IMR-90 (cell line): ENCODE measurements at regions not wholly inside any gene's neighbourhood (a gene's known extent, or its start where the extent isn't known, plus 50 kb on each side); places are given as distances from the start of the nearest gene placed in this dataset.

Experiments used
- ATAC-seq: fragments of 200-7000 bp; cut with Tn5 transposase; 2 replicates; pipeline ENCODE4 v1.9.1; 2020; ENCODE audit warnings: low read depth, mild to moderate bottlenecking, moderate library complexity
- BruUV-seq: library from RNA; stranded (reverse); fragments of 400-500 nt; replicated peaks from 2 replicates; lab custom pipeline; 2021; lab: Mats Ljungman, UMichigan
- CTCF ChIA-PET: fragments of 300-600 bp; formaldehyde crosslinking; extraction: SDS; loops from one replicate; lab custom pipeline; 2021; ENCODE audit warnings: antibody characterized with exemption; lab: Yijun Ruan, JAX
- POLR2A ChIA-PET: fragments of 300-600 bp; sonication (Branson Sonifier 250); formaldehyde crosslinking; loops from one replicate; lab custom pipeline; 2022; ENCODE audit warnings: antibody characterized with exemption; ENCODE audit not compliant: unreplicated experiment; lab: Charles Lee
- DNase-seq: peaks from one replicate; pipeline ENCODE4 v3.0.0; 2013
- H2AFZ ChIP-seq: replicated peaks from 2 replicates; pipeline ENCODE3; 2013; ENCODE audit warnings: low read length, mild to moderate bottlenecking; ENCODE audit not compliant: poor library complexity
- H2AK5ac ChIP-seq: 2 replicates; pipeline ENCODE4 v1.6.1; 2013; ENCODE audit warnings: low read depth, low read length, inconsistent platforms
- H2AK9ac ChIP-seq: replicated peaks from 2 replicates; pipeline ENCODE3; 2013; ENCODE audit warnings: mild to moderate bottlenecking, low read depth, low read length, moderate library complexity; ENCODE audit not compliant: poor library complexity
- H2BK120ac ChIP-seq: 2 replicates; pipeline ENCODE4 v1.6.1; 2013; ENCODE audit warnings: low read depth, low read length, inconsistent platforms
- H2BK15ac ChIP-seq: 3 replicates; pipeline ENCODE4 v1.6.1; 2013; ENCODE audit warnings: low read depth, low read length, inconsistent platforms
- H2BK20ac ChIP-seq: 2 replicates; pipeline ENCODE4 v1.6.1; 2013; ENCODE audit warnings: low read depth, mild to moderate bottlenecking, inconsistent platforms, low read length, moderate library complexity
- H2BK5ac ChIP-seq: 2 replicates; pipeline ENCODE4 v1.6.1; 2013; ENCODE audit warnings: mild to moderate bottlenecking, low read depth, low read length, inconsistent platforms; ENCODE audit not compliant: poor library complexity, severe bottlenecking
- H3K14ac ChIP-seq: replicated peaks from 2 replicates; pipeline ENCODE4 v1.6.1; 2013; ENCODE audit warnings: low read depth, low read length, inconsistent platforms
- H3K18ac ChIP-seq: 2 replicates; pipeline ENCODE4 v1.6.1; 2013; ENCODE audit warnings: low read depth, low read length, control low read depth
- H3K23ac ChIP-seq: 2 replicates; pipeline ENCODE4 v1.6.1; 2013; ENCODE audit warnings: low read depth, low read length, inconsistent platforms
- H3K27ac ChIP-seq: 2 replicates; pipeline ENCODE4 v1.5.1; 2013; ENCODE audit warnings: mild to moderate bottlenecking, control low read depth, low read length; ENCODE audit not compliant: insufficient read depth
- H3K27me3 ChIP-seq: 2 replicates; pipeline ENCODE4 v1.6.1; 2013; ENCODE audit warnings: low read length; ENCODE audit not compliant: control insufficient read depth, insufficient read depth
- H3K36me3 ChIP-seq: 2 replicates; pipeline ENCODE4 v1.6.1; 2013; ENCODE audit warnings: low read length, mixed read lengths; ENCODE audit not compliant: control insufficient read depth, insufficient read depth
- H3K4ac ChIP-seq: 2 replicates; pipeline ENCODE4 v1.6.1; 2013; ENCODE audit warnings: low read depth, low read length, inconsistent platforms
- H3K4me1 ChIP-seq: 2 replicates; pipeline ENCODE4 v1.6.1; 2013; ENCODE audit warnings: low read length, mixed read lengths; ENCODE audit not compliant: control insufficient read depth, insufficient read depth
- H3K4me2 ChIP-seq: 2 replicates; pipeline ENCODE4 v1.6.1; 2013; ENCODE audit warnings: low read depth, mild to moderate bottlenecking, control low read depth, low read length, moderate library complexity
- H3K4me3 ChIP-seq: 2 replicates; pipeline ENCODE4 v1.5.1; 2013; ENCODE audit warnings: low read depth, mild to moderate bottlenecking, control low read depth, low read length, moderate library complexity; ENCODE audit not compliant: insufficient read depth
- H3K56ac ChIP-seq: 2 replicates; pipeline ENCODE4 v1.6.1; 2013; ENCODE audit warnings: low read length, inconsistent platforms; ENCODE audit not compliant: insufficient read depth; ENCODE audit errors: extremely low read depth
- H3K79me1 ChIP-seq, 2 experiments: 2 replicates each; pipeline ENCODE4 v1.6.1; 2013; ENCODE audit warnings: low read length in 2 of 2, inconsistent platforms in 1 of 2, low read depth in 1 of 2
- H3K9ac ChIP-seq: 2 replicates; pipeline ENCODE4 v1.6.1; 2013; ENCODE audit warnings: low read depth, low read length, control low read depth
- H3K9me1 ChIP-seq: 2 replicates; pipeline ENCODE4 v1.6.1; 2013; ENCODE audit warnings: low read length, inconsistent platforms; ENCODE audit not compliant: insufficient read depth
- H3K9me3 ChIP-seq: 2 replicates; pipeline ENCODE4 v1.6.1; 2013; ENCODE audit warnings: low read length; ENCODE audit not compliant: control insufficient read depth, insufficient read depth
- H4K20me1 ChIP-seq: 2 replicates; pipeline ENCODE4 v1.6.1; 2013; ENCODE audit warnings: low read length, inconsistent platforms; ENCODE audit not compliant: insufficient read depth
- H4K5ac ChIP-seq: 2 replicates; pipeline ENCODE4 v1.6.1; 2013; ENCODE audit warnings: mild to moderate bottlenecking, low read depth, low read length, control low read depth
- H4K8ac ChIP-seq, 2 experiments: 2 replicates each; pipeline ENCODE4 v1.6.1; 2013; ENCODE audit warnings: low read depth in 2 of 2, low read length in 2 of 2, control low read depth in 1 of 2, inconsistent platforms in 1 of 2
- H4K91ac ChIP-seq: 2 replicates; pipeline ENCODE4 v1.6.1; 2013; ENCODE audit warnings: low read depth, low read length, inconsistent platforms; ENCODE audit not compliant: insufficient read depth
- CEBPB ChIP-seq: IDR thresholded peaks from 2 replicates; pipeline ENCODE4 v1.6.1; 2012; ENCODE audit warnings: low read depth, low read length, improper control_type of control experiment
- FOS ChIP-seq: fragments of 150-350 bp; IDR thresholded peaks from 2 replicates; pipeline ENCODE4 v1.6.1; 2016; ENCODE audit warnings: low read depth, low read length
- MXI1 ChIP-seq: IDR thresholded peaks from 2 replicates; pipeline ENCODE4 v1.6.1; 2012; ENCODE audit warnings: low read depth, mild to moderate bottlenecking, low read length, moderate library complexity, borderline replicate concordance
- WGBS, 2 experiments: methylation state at CpG; one replicate each; pipeline versions ENCODE4 v1.1.5 to v1.1.7; 2013; ENCODE audit warnings: missing lambda C conversion rate in 2 of 2; ENCODE audit not compliant: insufficient read length in 1 of 2; ENCODE audit errors: extremely low coverage in 2 of 2; 5-methylcytosine and 5-hydroxymethylcytosine counted together
- dilution Hi-C: fragments of 300-500 bp; cut with HindIII; formaldehyde crosslinking; loops from one replicate; pipeline ENCODE4 v1.14.3; 2018; ENCODE audit warnings: low sequenced_read_pairs; ENCODE audit not compliant: unreplicated experiment
- in situ Hi-C: fragments of 300-500 bp; cut with MboI; formaldehyde crosslinking; loops from 3 replicates; pipeline ENCODE4 v1.14.3; 2019; ENCODE audit warnings: low sequenced_read_pairs, inconsistent platforms, mixed read lengths
- intact Hi-C: fragments of 100-400 bp; cut with micrococcal nuclease; formaldehyde crosslinking; loops from 2 replicates; pipeline ENCODE4 v1.10.0; 2022

GRCh38 chr21:28827422-28827821, 165.3 kb downstream of the LTN1 start:
- Histone ChIP-seq H3K23ac (no peak overlapping the region), H3K9me3 (no peaks in the 10 kb centered on the region), H2AFZ (no peak overlapping the region), H3K4me1 (peaks cover 16% of the 10 kb centered on the region), H3K4me3 (no peak overlapping the region), H2AK5ac (no peak overlapping the region), H2BK15ac (no peak overlapping the region), H2BK5ac (no peak overlapping the region), H4K91ac (no peak overlapping the region), H2BK20ac (no peak overlapping the region), H3K27me3 (no peaks in the 10 kb centered on the region), H4K5ac (no peak overlapping the region), H3K79me1 (no peaks in the 10 kb centered on the region), H4K8ac (no peak overlapping the region), H4K20me1 (no peaks in the 10 kb centered on the region), H3K4me2 (no peak overlapping the region), H3K18ac (no peak overlapping the region), H2AK9ac (no peak overlapping the region), H3K4ac (no peak overlapping the region), H3K56ac (no peak overlapping the region), H3K9me1 (no peaks in the 10 kb centered on the region), H3K14ac (no peak overlapping the region), H3K36me3 (no peaks in the 10 kb centered on the region), H3K9ac (no peak overlapping the region), H2BK120ac (no peak overlapping the region), H3K27ac (no peak overlapping the region)
- peak; percentile 46 for DNase-seq
- intact Hi-C loops (no loop called here), dilution Hi-C loops (no loop called here), in situ Hi-C loops (no loop called here)
- TF ChIP-seq CEBPB (peak; percentile 68; the same call in 1 of the 2 replicates), MXI1 (no peak), FOS (0 out of 2 replicates have a peak, but pooled peaks have one; percentile 4)
- ATAC-seq, result peak; percentile 48
- WGBS, 2 experiments, result no CpG with 5 or more reads among the region's 1 CpG
- BruUV-seq, result no TSS peak
- ChIA-PET POLR2A (no interaction called here), CTCF (interaction anchor here (0.6 kb wide), 1 partner anchor 113 kb away, joined by 5 read pairs; no protein-coding TSS in a partner anchor)
